NCI-H146 treated with DMSO at 0.1 percent for 48 hours (cell line): ENCODE measurements at regions not wholly inside any gene's neighbourhood (a gene's known extent, or its start where the extent isn't known, plus 50 kb on each side); places are given as distances from the start of the nearest gene placed in this dataset.

ENCODE experiments used
- DNase-seq: peaks from one replicate; lab custom pipeline; 2025; ENCODE audit not compliant: unreplicated experiment; lab: John Stamatoyannopoulos, UW

DNA sequence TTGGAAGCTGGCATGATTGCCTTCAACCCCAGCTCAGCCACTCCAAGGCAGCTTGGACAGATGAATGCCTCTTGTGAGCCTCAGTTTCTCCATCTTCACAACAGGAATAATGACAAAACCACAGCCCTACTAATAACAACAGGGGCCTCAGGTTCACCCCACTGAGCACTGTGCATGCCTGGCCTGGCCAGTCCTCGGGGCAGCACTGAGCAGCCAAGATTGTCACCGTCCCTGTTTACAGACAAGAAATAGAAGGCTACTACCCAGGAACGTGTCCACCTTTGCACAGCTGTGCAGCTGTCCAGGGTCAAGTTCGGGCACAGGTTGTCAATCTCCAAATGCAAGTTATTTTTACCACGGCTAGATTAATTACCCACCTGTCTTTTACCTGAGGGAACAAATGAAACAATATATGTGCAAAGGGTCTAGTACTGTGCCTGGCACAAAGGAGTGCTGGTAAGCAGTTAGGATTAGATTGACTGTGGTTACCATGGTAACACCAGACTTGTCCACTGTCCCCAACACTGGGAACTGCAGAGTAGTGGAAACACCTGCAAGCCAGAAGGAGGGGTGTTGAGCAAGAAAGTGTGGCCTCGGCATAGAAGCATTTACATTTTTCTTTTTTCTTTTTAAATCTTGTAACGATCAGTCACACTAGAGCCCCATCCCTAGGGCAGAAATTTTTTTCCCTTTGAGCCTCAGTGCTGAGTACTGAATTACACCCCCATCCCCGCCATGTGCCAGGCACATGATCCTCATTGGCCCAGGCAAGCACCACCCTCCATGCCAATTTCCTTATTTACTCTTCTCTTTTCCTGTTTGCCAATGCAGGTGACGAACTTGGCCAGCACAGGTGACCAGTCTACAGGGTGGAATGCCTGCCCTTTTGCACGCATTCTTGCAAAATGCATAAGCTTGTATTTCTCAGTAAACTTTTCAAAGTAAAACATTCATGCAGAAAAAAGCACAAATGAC, 66.3 kb upstream of the SLC6A6 start:
- DNase-seq: no peak

DNA sequence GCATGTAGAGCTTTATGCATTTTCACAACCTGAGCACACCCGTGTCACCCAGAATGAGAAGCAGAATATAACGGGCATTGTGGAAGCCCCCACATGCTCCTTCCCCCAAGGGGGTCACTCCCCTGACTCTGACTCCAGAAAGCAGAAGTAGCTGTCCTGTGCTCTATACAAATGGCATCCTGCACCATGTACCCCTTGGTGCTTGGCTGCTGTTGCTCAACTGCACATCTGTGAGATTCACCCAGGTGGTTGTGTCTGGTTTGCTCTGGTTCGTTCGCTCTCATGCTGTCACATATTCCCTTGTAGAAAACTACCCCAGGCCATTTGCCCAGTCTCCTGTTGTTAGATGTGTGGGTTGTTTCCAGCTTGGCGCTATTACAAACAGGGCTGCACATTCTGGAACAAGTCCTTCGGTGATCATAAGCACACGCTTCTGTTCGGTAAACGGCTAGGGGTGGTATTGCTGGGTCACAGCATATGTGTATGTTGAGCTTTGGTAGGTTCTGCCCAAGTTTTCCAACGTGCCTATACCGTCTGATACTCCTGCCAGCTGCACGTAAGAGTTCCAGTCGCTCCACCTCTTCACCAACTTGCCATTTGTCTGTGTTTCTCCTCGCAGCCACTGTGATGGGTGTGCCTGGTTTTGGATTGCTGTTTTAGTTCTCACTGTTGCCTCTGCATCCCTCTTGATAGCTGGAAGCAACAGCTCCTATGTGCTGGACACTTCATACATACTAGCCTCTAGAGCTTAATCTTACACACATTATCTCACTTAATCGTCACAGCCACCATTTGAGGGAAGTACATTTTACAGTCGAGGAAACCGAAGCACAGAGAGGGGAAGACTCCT, 65.4 kb upstream of the SLC6A6 start:
- no peak for DNase-seq

DNA sequence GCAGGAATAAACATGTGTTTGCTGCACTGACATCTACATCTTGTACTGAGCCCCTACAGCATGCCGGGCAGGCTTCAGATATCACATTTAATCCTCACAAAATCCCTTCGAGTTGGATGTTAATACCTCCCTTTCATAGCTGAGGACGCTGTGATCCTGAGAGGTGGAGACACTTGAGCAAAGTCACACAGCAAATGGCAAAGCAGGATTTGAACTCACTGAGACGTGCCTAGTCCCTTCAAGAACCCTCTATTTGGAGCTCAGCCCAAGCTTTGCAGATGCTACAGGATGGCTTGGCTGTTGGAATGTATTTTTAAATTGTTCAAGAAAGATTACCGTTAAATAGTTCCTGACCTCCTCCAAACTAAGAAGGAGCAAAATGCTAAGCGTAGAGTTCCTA, 64.6 kb upstream of the SLC6A6 start:
- no peak for DNase-seq

DNA sequence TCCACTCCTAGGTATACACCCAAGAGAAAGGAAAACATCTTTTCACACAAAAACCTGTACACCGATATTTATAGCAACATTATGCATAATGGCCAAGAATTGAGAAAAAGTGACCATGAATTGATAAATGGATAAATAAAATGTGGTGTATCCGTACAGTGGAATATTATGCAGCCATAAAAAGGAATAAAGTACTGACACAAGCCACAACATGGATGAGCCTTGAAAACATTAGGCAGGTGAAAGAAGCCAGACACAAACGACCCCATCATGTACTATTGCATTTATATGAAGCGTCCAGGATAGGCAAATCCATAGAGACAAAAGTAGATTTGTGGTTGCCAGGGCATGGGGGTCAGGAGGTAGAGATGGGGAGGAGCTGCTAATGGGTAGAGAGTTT, 64.2 kb upstream of the SLC6A6 start:
- DNase-seq: no peak

DNA sequence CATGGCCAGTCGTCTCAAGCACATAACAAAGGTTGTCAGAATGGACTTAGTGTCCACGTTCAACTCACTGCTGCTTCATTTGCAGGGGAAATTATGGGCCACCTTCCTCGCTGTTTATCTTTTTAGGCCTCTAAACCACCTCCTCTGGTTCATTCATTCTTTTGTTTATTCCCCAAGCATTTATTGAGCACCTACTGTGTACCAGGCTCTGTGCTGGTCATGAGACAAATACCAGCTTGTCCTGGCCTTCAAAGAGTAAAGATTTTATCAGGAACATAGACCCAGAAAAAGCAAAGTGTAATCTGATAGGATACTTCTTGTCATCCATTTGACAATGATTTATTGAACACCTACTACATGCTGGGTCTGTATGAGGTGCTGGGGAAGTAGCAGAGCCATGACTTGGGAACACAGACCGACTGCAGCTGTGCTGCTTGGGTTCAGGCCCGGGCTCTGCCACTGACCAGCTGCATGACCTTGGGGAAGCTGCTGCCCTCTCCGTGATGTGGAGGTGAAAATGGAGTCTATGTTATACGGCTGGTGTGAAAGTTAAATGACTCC, 63.4 kb upstream of the SLC6A6 start:
- DNase-seq: no peak

DNA sequence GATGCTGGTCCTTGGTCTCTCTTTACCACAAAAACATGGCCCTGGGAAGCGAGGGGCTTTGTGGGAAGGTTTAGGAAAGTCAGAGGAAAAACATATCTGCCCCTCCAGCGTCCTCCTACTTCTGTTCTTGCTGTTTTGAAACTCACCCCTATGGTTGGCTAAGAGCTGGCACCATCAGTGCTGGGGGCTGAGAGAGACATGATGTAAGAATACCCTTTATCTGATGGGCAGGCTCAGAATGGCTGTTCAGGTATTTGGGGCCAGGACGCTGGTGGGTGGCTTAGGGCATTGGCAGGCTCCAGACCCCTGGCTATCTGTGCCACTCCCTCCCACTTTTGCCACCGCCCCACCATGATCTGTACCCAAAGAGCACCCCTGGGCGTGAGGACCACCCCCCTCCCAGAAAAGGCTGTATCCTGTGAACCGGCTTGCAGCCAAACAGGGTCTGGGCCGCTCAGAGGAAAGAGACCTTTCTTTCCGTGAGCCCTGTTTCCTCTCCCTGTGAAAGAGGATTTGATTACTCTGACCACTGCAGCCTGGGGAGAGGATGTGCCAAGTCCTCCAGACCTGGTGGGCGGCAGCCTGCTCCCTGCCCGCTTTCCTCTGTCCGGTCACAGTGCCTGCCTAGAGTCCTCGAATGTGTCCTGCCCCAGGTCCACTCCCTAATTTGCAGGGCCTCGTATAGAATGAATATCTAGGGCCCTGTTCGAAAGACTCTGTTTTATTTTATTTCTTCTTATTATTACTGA, 61.3 kb upstream of the SLC6A6 start:
- no peak for DNase-seq

DNA sequence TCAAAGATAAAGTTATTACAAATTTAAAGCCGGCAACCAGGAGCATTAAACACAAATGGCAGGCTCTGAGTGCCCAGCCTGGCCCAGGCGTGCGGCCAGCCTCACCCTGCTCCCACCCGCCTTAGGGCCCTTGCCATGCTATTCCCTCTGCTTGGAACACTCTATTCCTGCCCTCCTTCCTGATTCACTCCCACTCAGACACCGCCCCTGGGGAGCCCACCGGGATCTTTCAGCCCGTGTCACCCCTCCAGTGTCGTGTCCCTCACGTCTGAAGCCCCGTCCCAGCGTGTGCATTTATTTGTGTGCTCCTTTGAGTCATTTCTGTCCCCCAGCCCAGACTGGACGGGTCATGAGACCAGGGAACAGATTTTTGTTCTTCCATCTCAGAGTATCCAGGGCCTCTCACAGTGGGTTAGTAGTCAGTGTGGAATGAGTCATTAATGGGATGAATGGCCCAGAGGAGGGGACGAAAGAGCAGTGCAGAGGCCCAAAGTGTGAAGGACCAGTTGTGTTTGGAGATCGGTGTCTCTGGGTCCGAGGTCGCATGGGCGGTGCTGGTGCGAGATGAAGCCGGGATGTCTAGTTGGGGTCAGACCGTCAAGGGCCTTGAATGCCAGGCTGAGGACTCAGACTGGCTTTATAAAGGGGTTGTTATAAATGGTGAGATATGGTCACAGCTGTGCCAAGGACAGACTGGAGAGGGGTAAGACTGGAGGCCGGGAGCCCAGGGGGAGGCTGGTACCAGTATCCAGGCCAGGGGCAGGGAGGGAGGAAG, 58.9 kb upstream of the SLC6A6 start:
- no peak for DNase-seq

DNA sequence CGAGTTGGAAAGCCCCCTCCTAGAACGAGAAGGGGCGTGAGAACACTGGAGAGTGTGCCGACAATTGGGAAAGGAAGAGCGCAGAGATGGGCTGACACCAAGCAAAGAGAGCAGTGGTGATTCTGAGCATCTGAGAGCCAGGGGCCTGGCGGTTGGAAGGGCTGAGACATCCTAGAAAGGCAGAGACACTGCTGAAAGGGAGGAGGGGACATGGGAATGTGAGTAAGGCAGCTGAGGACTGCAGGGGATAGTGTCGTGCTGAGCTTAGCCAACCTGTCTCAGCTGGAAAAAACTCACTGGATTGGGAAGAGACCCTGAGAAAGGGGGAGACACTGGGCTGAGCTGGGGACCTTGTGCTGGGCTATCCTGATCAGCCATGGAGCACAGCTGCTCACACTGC, 58.1 kb upstream of the SLC6A6 start:
- DNase-seq: no peak

DNA sequence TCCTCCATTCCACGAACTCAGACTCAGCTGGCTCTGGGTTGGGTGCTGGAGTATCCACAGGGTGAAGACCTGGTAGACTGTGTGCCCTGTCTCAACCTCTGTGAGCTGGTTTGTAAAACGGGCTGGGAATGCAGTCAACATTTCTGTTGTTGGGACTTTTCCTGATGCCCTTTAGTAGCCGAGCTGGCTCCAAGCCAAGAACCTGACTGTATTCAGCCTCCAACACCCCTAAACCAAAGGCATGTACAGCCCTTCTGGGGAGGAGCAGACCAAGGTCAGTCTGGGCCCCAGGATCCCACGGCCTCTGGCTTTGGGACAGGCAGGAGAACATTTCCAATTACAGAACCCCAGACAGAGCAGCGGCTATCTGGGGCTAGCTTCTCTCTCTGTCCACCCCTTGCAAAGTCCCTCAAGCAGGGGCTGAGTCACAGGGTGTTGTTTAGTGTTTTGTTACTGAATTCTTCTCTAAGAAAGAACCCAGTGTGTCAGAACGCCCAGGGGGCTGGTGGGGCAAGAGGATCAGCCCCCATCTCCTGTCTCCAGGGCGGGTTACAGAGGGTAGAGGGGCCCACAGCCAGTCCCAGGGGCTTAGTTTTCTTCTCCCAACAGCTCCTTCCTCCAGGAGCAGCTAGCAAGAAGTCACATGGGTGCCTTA, 56.8 kb upstream of the SLC6A6 start:
- no peak for DNase-seq

DNA sequence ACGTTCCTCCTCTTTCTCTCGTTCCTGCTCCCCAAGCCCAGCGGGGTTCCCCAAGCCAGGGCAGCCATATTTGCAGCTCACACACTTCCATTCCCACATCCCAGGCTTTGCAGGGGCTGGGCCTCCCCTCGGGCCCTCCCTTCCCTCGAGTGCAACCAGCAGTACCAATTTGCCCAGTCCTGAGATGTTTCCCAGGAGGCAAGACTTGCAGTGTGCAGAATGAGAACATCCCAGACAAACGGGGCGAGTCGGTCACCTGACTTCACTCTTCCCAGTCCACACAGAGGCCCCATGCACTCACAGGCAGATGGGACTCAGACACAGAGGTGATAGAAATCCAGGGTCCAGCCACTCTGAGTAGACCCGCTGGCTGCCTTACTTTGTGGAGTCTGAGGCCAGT, 56.2 kb upstream of the SLC6A6 start:
- no peak for DNase-seq

DNA sequence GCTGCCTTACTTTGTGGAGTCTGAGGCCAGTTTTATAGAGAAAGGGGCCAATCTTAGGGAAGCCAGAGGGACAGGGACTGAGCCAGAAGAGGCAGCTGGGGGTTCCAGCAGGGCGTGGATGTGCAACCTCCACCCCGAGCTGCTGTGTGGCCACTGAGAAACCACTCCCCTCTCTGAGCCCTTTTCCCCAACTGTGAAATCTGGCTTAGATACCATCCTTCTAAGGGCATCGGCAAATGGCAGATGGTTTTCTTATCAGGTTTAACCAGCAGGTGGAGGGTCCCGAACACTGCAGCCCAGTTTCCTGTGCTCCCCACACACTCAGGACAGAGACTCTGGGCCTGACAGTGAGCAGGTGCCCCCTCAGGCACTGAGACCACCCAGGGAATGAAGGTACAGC, 55.8 kb upstream of the SLC6A6 start:
- no peak for DNase-seq

DNA sequence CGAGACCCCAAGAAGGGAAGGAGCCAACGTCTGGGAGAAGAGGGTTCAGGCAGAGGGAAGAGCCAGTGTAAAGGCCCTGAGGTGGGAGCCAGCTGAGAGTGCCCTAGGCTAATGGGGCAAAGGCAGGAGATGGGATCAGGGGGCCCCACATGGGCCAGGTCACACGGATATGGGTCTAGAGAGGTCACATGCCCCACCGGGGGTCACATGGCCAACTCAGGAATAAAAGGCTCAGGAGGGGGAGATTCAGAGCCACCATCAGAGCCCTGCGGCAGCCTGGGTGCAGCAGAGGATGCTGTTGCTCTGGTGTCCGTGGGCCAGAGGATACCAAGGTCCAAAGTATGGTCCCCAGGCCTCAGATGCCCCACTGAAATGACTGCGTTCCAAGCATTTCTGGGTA, 55.3 kb upstream of the SLC6A6 start:
- no peak for DNase-seq

DNA sequence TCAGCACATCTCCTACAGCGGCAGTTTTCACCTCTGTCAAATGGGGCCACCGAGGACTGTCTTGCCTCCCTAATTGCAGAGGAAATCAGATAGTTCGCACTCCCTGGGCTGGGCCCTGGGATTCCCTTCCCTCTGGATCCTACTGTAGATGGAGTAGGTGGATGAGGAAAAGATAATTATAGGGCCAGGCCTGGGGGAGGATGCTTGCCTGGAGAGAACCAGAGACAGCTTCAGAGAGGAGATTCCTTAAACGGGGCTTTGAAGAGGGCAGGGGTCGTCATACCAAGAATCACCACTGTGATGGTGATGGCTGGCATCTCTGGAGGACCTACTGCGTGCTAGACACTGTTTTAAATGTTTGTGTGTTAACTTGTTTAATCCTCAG, 50.8 kb upstream of the SLC6A6 start:
- no peak for DNase-seq

DNA sequence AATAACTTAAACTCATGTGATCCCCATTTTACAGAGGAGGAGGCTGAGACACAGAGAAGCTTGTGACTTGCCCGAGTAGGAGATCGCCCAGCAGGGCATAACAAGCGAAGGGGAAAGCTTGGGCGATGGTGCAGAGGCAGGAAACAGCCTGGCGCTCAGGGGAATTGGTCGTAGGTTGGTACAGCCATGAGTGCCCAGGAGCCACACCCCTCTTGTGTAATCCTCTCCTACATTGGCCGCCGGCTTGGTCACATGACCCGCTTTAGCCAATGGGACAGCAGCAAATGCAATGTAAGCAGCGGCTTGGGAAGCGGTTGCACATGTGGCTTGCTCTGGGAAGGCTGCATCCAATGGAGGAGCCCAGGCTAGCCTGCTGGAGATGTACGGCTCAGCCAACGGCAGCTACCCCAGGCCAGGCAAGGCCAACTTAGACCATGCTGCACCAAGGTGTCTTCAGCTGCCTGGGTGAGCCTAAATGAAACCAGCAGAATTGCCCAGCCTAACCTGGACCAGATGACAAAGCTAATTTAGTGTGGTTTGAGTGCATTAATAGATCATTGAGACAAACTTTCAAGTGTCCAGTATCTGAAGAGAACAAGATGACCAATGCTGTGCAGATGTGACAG, 50.3 kb upstream of the SLC6A6 start:
- no peak for DNase-seq
